ENCODE measurements at regions not wholly inside any gene's neighbourhood (a gene's known extent, or its start where the extent isn't known, plus 50 kb on each side); places are given as distances from the start of the nearest gene placed in this dataset.

DNA sequence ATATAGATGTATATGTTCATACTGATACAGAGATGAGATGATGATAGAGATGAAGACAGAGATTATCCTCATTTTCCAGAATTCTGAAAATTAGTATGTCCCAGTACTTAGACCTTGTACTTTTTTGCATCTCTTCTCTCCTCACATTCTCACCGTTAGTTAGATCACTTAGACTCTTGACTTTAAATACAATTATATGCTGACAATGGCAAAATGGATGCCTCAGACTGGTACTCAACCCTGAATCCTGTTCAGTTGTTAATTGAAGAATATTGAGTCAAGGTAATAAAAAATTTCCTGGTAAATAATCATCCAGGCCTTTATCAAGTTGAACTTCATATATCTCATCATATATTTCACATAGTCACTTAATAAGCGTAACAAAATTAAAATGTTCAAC is 505.4 kb downstream of the EFNA5 start:
- Histone ChIP-seq H3K79me2 (ENCODE audit: insufficient read depth, low read length) (no peaks in the 10 kb centered on the region), H3K9me2 (ENCODE audit: insufficient read depth) (no peaks in the 10 kb centered on the region), H3K9me3 (ENCODE audit: control insufficient read depth in 1 of 2, insufficient read depth in 1 of 2, low read depth in 1 of 2, low read length in 2 of 2) (peaks cover 0 to 8% of the 10 kb centered on the region in 2 experiments; a peak in 1 of 4 replicates), H3K27me3 (ENCODE audit: insufficient read depth, low read length) (no peaks in the 10 kb centered on the region), H3K4me1 (ENCODE audit: control insufficient read depth in 1 of 2, insufficient read depth in 2 of 2, low read length in 2 of 2) (no peaks in the 10 kb centered on the region), H2AFZ (ENCODE audit: low read depth, low read length, poor library complexity, severe bottlenecking) (no peak overlapping the region), H3K27ac (ENCODE audit: low read depth, low read length) (no peak overlapping the region), H4K20me1 (ENCODE audit: insufficient read depth) (no peaks in the 10 kb centered on the region), H3K4me2 (ENCODE audit: low read length) (no peak overlapping the region), H3K36me3 (ENCODE audit: control insufficient read depth in 1 of 2, insufficient read depth in 2 of 2, low read length in 2 of 2) (no peaks in the 10 kb centered on the region), H3K4me3 (replicated peaks in 1 of 2; ENCODE audit: low read depth in 1 of 2, low read length in 2 of 2) (no peak overlapping the region), H3K9ac (ENCODE audit: low read length) (no peak overlapping the region)
- DNase-seq (ENCODE audit: low read depth, low spot score) (no peak), ATAC-seq (no peak)
- intact Hi-C loops (cut with micrococcal nuclease): no loop called here
- TF ChIP-seq TCF7L2 (IDR thresholded peaks at IDR 0.05; ENCODE audit: borderline replicate concordance, extremely low read depth, insufficient read depth, insufficient read length) (no peak), FOSL1 (IDR thresholded peaks at IDR 0.05; ENCODE audit: low read depth) (no peak), YY1 (IDR thresholded peaks at IDR 0.05; ENCODE audit: extremely low read depth, insufficient replicate concordance, low read depth, low read length) (no peak), RAD21 (IDR thresholded peaks at IDR 0.05; ENCODE audit: low read depth) (no peak), SP1 (IDR thresholded peaks at IDR 0.05; ENCODE audit: low read depth) (no peak), EZH2phosphoT487 (IDR thresholded peaks at IDR 0.05; ENCODE audit: borderline replicate concordance) (no peak), CEBPB (IDR thresholded peaks at IDR 0.05; ENCODE audit: low read depth) (no peak), EGR1 (IDR thresholded peaks at IDR 0.05; ENCODE audit: low read depth) (no peak), POLR2A (IDR thresholded peaks at IDR 0.05; ENCODE audit: borderline replicate concordance, extremely low read depth, insufficient read depth, insufficient read length) (no peak)
- TF ChIP-seq, protein P1, sequence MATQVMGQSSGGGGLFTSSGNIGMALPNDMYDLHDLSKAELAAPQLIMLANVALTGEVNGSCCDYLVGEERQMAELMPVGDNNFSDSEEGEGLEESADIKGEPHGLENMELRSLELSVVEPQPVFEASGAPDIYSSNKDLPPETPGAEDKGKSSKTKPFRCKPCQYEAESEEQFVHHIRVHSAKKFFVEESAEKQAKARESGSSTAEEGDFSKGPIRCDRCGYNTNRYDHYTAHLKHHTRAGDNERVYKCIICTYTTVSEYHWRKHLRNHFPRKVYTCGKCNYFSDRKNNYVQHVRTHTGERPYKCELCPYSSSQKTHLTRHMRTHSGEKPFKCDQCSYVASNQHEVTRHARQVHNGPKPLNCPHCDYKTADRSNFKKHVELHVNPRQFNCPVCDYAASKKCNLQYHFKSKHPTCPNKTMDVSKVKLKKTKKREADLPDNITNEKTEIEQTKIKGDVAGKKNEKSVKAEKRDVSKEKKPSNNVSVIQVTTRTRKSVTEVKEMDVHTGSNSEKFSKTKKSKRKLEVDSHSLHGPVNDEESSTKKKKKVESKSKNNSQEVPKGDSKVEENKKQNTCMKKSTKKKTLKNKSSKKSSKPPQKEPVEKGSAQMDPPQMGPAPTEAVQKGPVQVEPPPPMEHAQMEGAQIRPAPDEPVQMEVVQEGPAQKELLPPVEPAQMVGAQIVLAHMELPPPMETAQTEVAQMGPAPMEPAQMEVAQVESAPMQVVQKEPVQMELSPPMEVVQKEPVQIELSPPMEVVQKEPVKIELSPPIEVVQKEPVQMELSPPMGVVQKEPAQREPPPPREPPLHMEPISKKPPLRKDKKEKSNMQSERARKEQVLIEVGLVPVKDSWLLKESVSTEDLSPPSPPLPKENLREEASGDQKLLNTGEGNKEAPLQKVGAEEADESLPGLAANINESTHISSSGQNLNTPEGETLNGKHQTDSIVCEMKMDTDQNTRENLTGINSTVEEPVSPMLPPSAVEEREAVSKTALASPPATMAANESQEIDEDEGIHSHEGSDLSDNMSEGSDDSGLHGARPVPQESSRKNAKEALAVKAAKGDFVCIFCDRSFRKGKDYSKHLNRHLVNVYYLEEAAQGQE (IDR thresholded peaks at IDR 0.05; ENCODE audit: low read depth): no peak
- TF ChIP-seq, protein P2, sequence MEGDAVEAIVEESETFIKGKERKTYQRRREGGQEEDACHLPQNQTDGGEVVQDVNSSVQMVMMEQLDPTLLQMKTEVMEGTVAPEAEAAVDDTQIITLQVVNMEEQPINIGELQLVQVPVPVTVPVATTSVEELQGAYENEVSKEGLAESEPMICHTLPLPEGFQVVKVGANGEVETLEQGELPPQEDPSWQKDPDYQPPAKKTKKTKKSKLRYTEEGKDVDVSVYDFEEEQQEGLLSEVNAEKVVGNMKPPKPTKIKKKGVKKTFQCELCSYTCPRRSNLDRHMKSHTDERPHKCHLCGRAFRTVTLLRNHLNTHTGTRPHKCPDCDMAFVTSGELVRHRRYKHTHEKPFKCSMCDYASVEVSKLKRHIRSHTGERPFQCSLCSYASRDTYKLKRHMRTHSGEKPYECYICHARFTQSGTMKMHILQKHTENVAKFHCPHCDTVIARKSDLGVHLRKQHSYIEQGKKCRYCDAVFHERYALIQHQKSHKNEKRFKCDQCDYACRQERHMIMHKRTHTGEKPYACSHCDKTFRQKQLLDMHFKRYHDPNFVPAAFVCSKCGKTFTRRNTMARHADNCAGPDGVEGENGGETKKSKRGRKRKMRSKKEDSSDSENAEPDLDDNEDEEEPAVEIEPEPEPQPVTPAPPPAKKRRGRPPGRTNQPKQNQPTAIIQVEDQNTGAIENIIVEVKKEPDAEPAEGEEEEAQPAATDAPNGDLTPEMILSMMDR (IDR thresholded peaks at IDR 0.05 in 2 of 3, conservative IDR thresholded peaks at IDR 0.05 in 1 of 3; ENCODE audit: borderline replicate concordance in 1 of 3, insufficient read depth in 1 of 3, low read depth in 2 of 3, low read length in 2 of 3): no peak
- ChIA-PET CTCF (no interaction called here), RAD21 (ENCODE audit: low non-redundant PET in 1 of 2, low total read pairs in 2 of 2, uncharacterized antibody in 2 of 2, unreplicated experiment in 2 of 2) (no interaction called here), POLR2A (no interaction called here)
- no TSS peak for BruUV-seq (replicated peaks)

Data from HCT116 (cell line).